ENCODE measurements at regions not wholly inside any gene's neighbourhood (a gene's known extent, or its start where the extent isn't known, plus 50 kb on each side); places are given as distances from the start of the nearest gene placed in this dataset.

- Histone ChIP-seq H3K27ac (ENCODE audit: insufficient read depth, low read depth, low read length) (no peak overlapping the region), H3K9me3 (replicated peaks; ENCODE audit: control insufficient read depth, insufficient read depth, low read length) (no peaks in the 10 kb centered on the region), H3K36me3 (ENCODE audit: control insufficient read depth in 2 of 2, extremely low read depth in 1 of 2, insufficient read depth in 2 of 2, low read length in 2 of 2) (no peaks in the 10 kb centered on the region), H3K9me1 (replicated peaks; ENCODE audit: control insufficient read depth, extremely low read depth, insufficient read depth, low read length) (no peaks in the 10 kb centered on the region), H2AFZ (ENCODE audit: low read depth, low read length) (no peak overlapping the region), H3K4me3 (replicated peaks in 1 of 3; ENCODE audit: insufficient read depth in 1 of 3, low read depth in 1 of 3, low read length in 3 of 3) (no peak overlapping the region), H3K27me3 (ENCODE audit: control insufficient read depth in 2 of 2, insufficient read depth in 2 of 2, low read length in 2 of 2) (peaks cover 0 to 9% of the 10 kb centered on the region in 2 experiments), H3K4me2 (ENCODE audit: insufficient read depth, low read length) (no peak overlapping the region), H3K79me2 (ENCODE audit: control insufficient read depth, insufficient read depth, low read length) (no peaks in the 10 kb centered on the region), H3K9ac (replicated peaks; ENCODE audit: extremely low read depth, insufficient read depth, low read length) (no peak overlapping the region), H3K4me1 (ENCODE audit: control insufficient read depth, extremely low read depth, insufficient read depth, low read length) (no peaks in the 10 kb centered on the region), H4K20me1 (replicated peaks; ENCODE audit: control insufficient read depth, extremely low read depth, insufficient read depth, low read length) (no peaks in the 10 kb centered on the region)
- dilution Hi-C loops (cut with MboI; ENCODE audit: extremely low pct_ligation_motif_present, low sequenced_read_pairs) (no loop called here), intact Hi-C loops (cut with micrococcal nuclease) (no loop called here)
- CTCF ChIA-PET: interaction anchor here (0.7 to 0.9 kb wide), 3 partner anchors 10 to 1181 kb away, joined by 3 read pairs; no protein-coding TSS in a partner anchor
- DNase-seq (ENCODE audit: low read depth, low spot score): no peak
- TF ChIP-seq MYC (IDR thresholded peaks at IDR 0.05; ENCODE audit: low read depth, low read length): no peak
- BruUV-seq (replicated peaks): no TSS peak
- POLR2A ChIA-PET: no interaction called here
- FAIRE-seq: no peak
Observed at GRCh38 chr4:119693126-119693525, 64.5 kb upstream of the PDE5A start.

- FAIRE-seq: no peak
- dilution Hi-C loops (cut with MboI; ENCODE audit: extremely low pct_ligation_motif_present, low sequenced_read_pairs): no loop called here
- BruUV-seq (replicated peaks): no TSS peak
Observed at GRCh38 chr4:119692001-119692400, 63.4 kb upstream of the PDE5A start.

More at GRCh38 chr4:119692001-119692400, 63.4 kb upstream of the PDE5A start:
- Histone ChIP-seq H2AFZ (ENCODE audit: low read depth, low read length) (no peak overlapping the region), H3K27ac (ENCODE audit: insufficient read depth, low read depth, low read length) (no peak overlapping the region), H3K36me3 (ENCODE audit: control insufficient read depth in 2 of 2, extremely low read depth in 1 of 2, insufficient read depth in 2 of 2, low read length in 2 of 2) (no peaks in the 10 kb centered on the region), H4K20me1 (replicated peaks; ENCODE audit: control insufficient read depth, extremely low read depth, insufficient read depth, low read length) (no peaks in the 10 kb centered on the region), H3K9ac (replicated peaks; ENCODE audit: extremely low read depth, insufficient read depth, low read length) (no peak overlapping the region), H3K4me3 (replicated peaks in 1 of 3; ENCODE audit: insufficient read depth in 1 of 3, low read depth in 1 of 3, low read length in 3 of 3) (no peak overlapping the region), H3K4me1 (ENCODE audit: control insufficient read depth, extremely low read depth, insufficient read depth, low read length) (no peaks in the 10 kb centered on the region), H3K27me3 (ENCODE audit: control insufficient read depth in 2 of 2, insufficient read depth in 2 of 2, low read length in 2 of 2) (peaks cover 0 to 9% of the 10 kb centered on the region in 2 experiments), H3K9me3 (replicated peaks; ENCODE audit: control insufficient read depth, insufficient read depth, low read length) (no peaks in the 10 kb centered on the region), H3K79me2 (ENCODE audit: control insufficient read depth, insufficient read depth, low read length) (no peaks in the 10 kb centered on the region), H3K4me2 (ENCODE audit: insufficient read depth, low read length) (no peak overlapping the region), H3K9me1 (replicated peaks; ENCODE audit: control insufficient read depth, extremely low read depth, insufficient read depth, low read length) (no peaks in the 10 kb centered on the region)
- intact Hi-C loops (cut with micrococcal nuclease): no loop called here
- CTCF ChIA-PET: interaction anchor here (0.8 kb wide), 1 partner anchor 63 kb away, joined by 3 read pairs; the partner anchor contains the start of gene PDE5A
- POLR2A ChIA-PET: no interaction called here
- DNase-seq (ENCODE audit: low read depth, low spot score): no peak
- no peak for TF ChIP-seq CTCF (IDR thresholded peaks at IDR 0.05; ENCODE audit: extremely low read depth in 1 of 2, insufficient read depth in 1 of 2, low read depth in 1 of 2, low read length in 2 of 2)
- no peak for TF ChIP-seq POLR2A (IDR thresholded peaks at IDR 0.05; ENCODE audit: low read depth, low read length)
- no peak for TF ChIP-seq EZH2 (IDR thresholded peaks at IDR 0.05; ENCODE audit: borderline replicate concordance, low read depth, low read length, severe bottlenecking)
- TF ChIP-seq GATA2 (IDR thresholded peaks at IDR 0.05; ENCODE audit: insufficient read depth, insufficient read length, low read depth, low read length): no peak
- no peak for TF ChIP-seq MAX (IDR thresholded peaks at IDR 0.05; ENCODE audit: insufficient read depth, insufficient read length)
- no peak for TF ChIP-seq FOS (IDR thresholded peaks at IDR 0.05; ENCODE audit: borderline replicate concordance, insufficient read depth, low read length)
